H1 (cell line): ENCODE measurements at regions not wholly inside any gene's neighbourhood (a gene's known extent, or its start where the extent isn't known, plus 50 kb on each side); places are given as distances from the start of the nearest gene placed in this dataset.

Source experiments
- CTCF ChIA-PET: fragments of 300-600 bp; sonication (Branson Sonifier 250); formaldehyde crosslinking; loops from one replicate; lab custom pipeline; 2021; ENCODE audit not compliant: partially characterized antibody; lab: Charles Lee
- POLR2A ChIA-PET: fragments of 300-600 bp; sonication (Branson Sonifier 250); formaldehyde crosslinking; loops from one replicate; lab custom pipeline; 2021; ENCODE audit warnings: inconsistent platforms; ENCODE audit not compliant: partially characterized antibody; lab: Charles Lee
- DNase-seq, 2 experiments: peaks; one replicate each; pipeline versions ENCODE4 v3.0.0 to v3.0.0-alpha.2; 2010 to 2022; ENCODE audit warnings: low spot score in 2 of 2, low read depth in 1 of 2, mixed read lengths in 1 of 2
- FAIRE-seq: peaks from 2 replicates; lab custom pipeline; 2011; peaks lifted over from hg19 to GRCh38; lab: Jason Lieb, UNC
- H2AFZ ChIP-seq: 2 replicates; pipeline ENCODE4 v1.8.1; 2012; ENCODE audit warnings: low read length, inconsistent platforms
- H2AK5ac ChIP-seq: 2 replicates; pipeline ENCODE4 v1.6.1; 2013; ENCODE audit warnings: low read depth, low read length
- H2BK120ac ChIP-seq: replicated peaks from 2 replicates; pipeline ENCODE3; 2013; ENCODE audit warnings: low read depth, low read length, inconsistent platforms
- H2BK12ac ChIP-seq: 2 replicates; pipeline ENCODE4 v1.6.1; 2013; ENCODE audit warnings: low read depth, low read length
- H2BK15ac ChIP-seq: 2 replicates; pipeline ENCODE4 v1.6.1; 2013; ENCODE audit warnings: low read length
- H2BK20ac ChIP-seq: 2 replicates; pipeline ENCODE4 v1.6.1; 2013; ENCODE audit warnings: low read length
- H2BK5ac ChIP-seq: 2 replicates; pipeline ENCODE4 v1.6.1; 2013; ENCODE audit warnings: low read depth, low read length
- H3K14ac ChIP-seq: 2 replicates; pipeline ENCODE4 v1.6.1; 2013; ENCODE audit warnings: inconsistent platforms; ENCODE audit not compliant: insufficient read length
- H3K18ac ChIP-seq: 2 replicates; pipeline ENCODE4 v1.6.1; 2013; ENCODE audit warnings: low read length; ENCODE audit errors: extremely low read depth
- H3K23ac ChIP-seq: 2 replicates; pipeline ENCODE4 v1.6.1; 2013; ENCODE audit warnings: inconsistent platforms; ENCODE audit not compliant: insufficient read length
- H3K23me2 ChIP-seq: 2 replicates; pipeline ENCODE4 v1.6.1; 2013; ENCODE audit warnings: low read depth, low read length
- H3K27ac ChIP-seq: 2 replicates; pipeline ENCODE4 v1.6.1; 2011; ENCODE audit warnings: low read depth, low read length, inconsistent platforms
- H3K27me3 ChIP-seq, 4 experiments: replicated peaks in 1 of 4; 1 replicate in 1 of 4; 2 replicates in 3 of 4; pipeline versions ENCODE4 v1.6.1 to v1.8.1; 2011 to 2013; ENCODE audit warnings: low read length in 3 of 4, mild to moderate bottlenecking in 3 of 4, inconsistent platforms in 2 of 4, mixed read lengths in 2 of 4, moderate library complexity in 1 of 4; ENCODE audit not compliant: control insufficient read depth in 3 of 4, insufficient read depth in 3 of 4; ENCODE audit errors: extremely low read depth in 1 of 4
- H3K36me3 ChIP-seq, 4 experiments: 2 replicates each; pipeline versions ENCODE4 v1.6.1 to v1.8.1; 2011 to 2013; ENCODE audit warnings: mild to moderate bottlenecking in 4 of 4, low read length in 3 of 4, moderate library complexity in 2 of 4, control low read depth in 1 of 4, inconsistent platforms in 1 of 4; ENCODE audit not compliant: insufficient read depth in 4 of 4, control insufficient read depth in 2 of 4
- H3K4ac ChIP-seq: replicated peaks from 2 replicates; pipeline ENCODE3; 2013; ENCODE audit warnings: low read length, low read depth, mixed read lengths, inconsistent platforms; ENCODE audit not compliant: insufficient read length
- H3K4me1 ChIP-seq, 4 experiments: replicated peaks in 1 of 4; 1 replicate in 1 of 4; 2 replicates in 3 of 4; pipeline versions ENCODE4 v1.6.1 to v1.8.1; 2011 to 2013; ENCODE audit warnings: low read length in 3 of 4, inconsistent platforms in 2 of 4, mixed read lengths in 1 of 4; ENCODE audit not compliant: insufficient read depth in 4 of 4, control insufficient read depth in 3 of 4
- H3K4me2 ChIP-seq, 2 experiments: 2 replicates each; pipeline versions ENCODE4 v1.6.1 to v1.8.1; 2011 to 2013; ENCODE audit warnings: low read depth in 2 of 2, low read length in 2 of 2, control low read depth in 1 of 2, inconsistent platforms in 1 of 2, mild to moderate bottlenecking in 1 of 2; ENCODE audit not compliant: insufficient read depth in 1 of 2
- H3K4me3 ChIP-seq, 4 experiments: fragments of 200-600, 300-600 bp in 1 of 4; sonication (generic), shearing (Covaris generic), sonication (Bioruptor Twin) in 1 of 4; 2 replicates each; pipeline versions ENCODE4 v1.5.1 to v1.8.1; 2011 to 2016; ENCODE audit warnings: low read length in 4 of 4, low read depth in 3 of 4, control low read depth in 2 of 4, inconsistent platforms in 2 of 4, mild to moderate bottlenecking in 2 of 4, mixed read lengths in 1 of 4, moderate library complexity in 1 of 4; ENCODE audit not compliant: insufficient read depth in 2 of 4; ENCODE audit errors: extremely low read depth in 1 of 4
- H3K56ac ChIP-seq: replicated peaks from 2 replicates; pipeline ENCODE3; 2013; ENCODE audit warnings: low read depth, mild to moderate bottlenecking, mixed read lengths, low read length, inconsistent platforms; ENCODE audit not compliant: insufficient read length
- H3K79me1 ChIP-seq: 2 replicates; pipeline ENCODE4 v1.6.1; 2013; ENCODE audit warnings: low read depth, low read length, control low read depth
- H3K79me2 ChIP-seq, 2 experiments: 2 replicates each; pipeline versions ENCODE4 v1.6.1 to v1.8.1; 2012 to 2013; ENCODE audit warnings: low read length in 2 of 2, mild to moderate bottlenecking in 2 of 2, inconsistent platforms in 1 of 2; ENCODE audit not compliant: insufficient read depth in 2 of 2, control insufficient read depth in 1 of 2
- H3K9ac ChIP-seq, 4 experiments: replicated peaks in 1 of 4; 1 replicate in 1 of 4; 2 replicates in 3 of 4; pipeline versions ENCODE4 v1.6.1 to v1.8.1; 2011 to 2013; ENCODE audit warnings: low read depth in 3 of 4, low read length in 3 of 4, control low read depth in 2 of 4, mild to moderate bottlenecking in 2 of 4, moderate library complexity in 2 of 4, inconsistent platforms in 1 of 4; ENCODE audit errors: extremely low read depth in 1 of 4
- H3K9me3 ChIP-seq, 2 experiments: 2 replicates each; pipeline versions ENCODE4 v1.6.1 to v1.8.1; 2012 to 2013; ENCODE audit warnings: mild to moderate bottlenecking in 2 of 2, moderate library complexity in 2 of 2, control low read depth in 1 of 2, inconsistent platforms in 1 of 2, low read depth in 1 of 2, low read length in 1 of 2, mixed read lengths in 1 of 2; ENCODE audit not compliant: insufficient read depth in 2 of 2
- H4K20me1 ChIP-seq, 2 experiments: replicated peaks in 1 of 2; 2 replicates each; pipeline versions ENCODE3 to v1.8.1; 2011 to 2013; ENCODE audit warnings: inconsistent platforms in 2 of 2, low read length in 2 of 2, mild to moderate bottlenecking in 1 of 2; ENCODE audit not compliant: insufficient read depth in 2 of 2, control insufficient read depth in 1 of 2
- H4K5ac ChIP-seq: 2 replicates; pipeline ENCODE4 v1.6.1; 2013; ENCODE audit warnings: low read length, low read depth, mixed read lengths, inconsistent platforms; ENCODE audit not compliant: insufficient read length
- H4K8ac ChIP-seq: 2 replicates; pipeline ENCODE4 v1.8.0; 2013; ENCODE audit warnings: mild to moderate bottlenecking, moderate library complexity, low read length, inconsistent platforms; ENCODE audit not compliant: insufficient read depth; ENCODE audit errors: extremely low read depth
- H4K91ac ChIP-seq: replicated peaks from 2 replicates; pipeline ENCODE3; 2013; ENCODE audit warnings: low read length, mixed read lengths, inconsistent platforms; ENCODE audit not compliant: insufficient read length
- EP300 ChIP-seq, 2 experiments: IDR thresholded peaks; 1 replicate in 1 of 2; 2 replicates in 1 of 2; pipeline ENCODE4 v1.6.1; 2011 to 2012; ENCODE audit warnings: low read depth in 2 of 2, low read length in 2 of 2, mild to moderate bottlenecking in 2 of 2, borderline replicate concordance in 1 of 2, inconsistent platforms in 1 of 2, moderate library complexity in 1 of 2
- WGBS, 2 experiments: shearing (Covaris generic) in 1 of 2; methylation state at CpG; one replicate each; pipeline versions ENCODE4 v1.1.6 to v1.1.7; 2013 to 2015; ENCODE audit warnings: low lambda C conversion rate in 2 of 2, mixed read lengths in 2 of 2, inconsistent platforms in 1 of 2, low coverage in 1 of 2, missing lambda C conversion rate in 1 of 2; ENCODE audit not compliant: insufficient replicate concordance in 2 of 2, insufficient coverage in 1 of 2, insufficient read length in 1 of 2; ENCODE audit errors: extremely low coverage in 1 of 2, missing lambda C conversion rate in 1 of 2; 5-methylcytosine and 5-hydroxymethylcytosine counted together

GRCh38 chr11:38491986-38492385, 1894.0 kb upstream of the RAG2 start:
- Histone ChIP-seq H2BK20ac (no peak overlapping the region), H2AFZ (no peak overlapping the region), H3K27me3 (no peaks in the 10 kb centered on the region)

More at GRCh38 chr11:38491986-38492385, 1894.0 kb upstream of the RAG2 start:
- Histone ChIP-seq H3K23me2 (no peaks in the 10 kb centered on the region; the same call in 1 of the 2 replicates), H3K79me2 (no peaks in the 10 kb centered on the region), H4K91ac (no peak overlapping the region), H2BK120ac (no peak overlapping the region), H3K14ac (no peak overlapping the region), H3K4me1 (no peaks in the 10 kb centered on the region), H3K4ac (no peak overlapping the region), H3K56ac (no peak overlapping the region), H3K9ac (no peak overlapping the region), H3K4me2 (no peak overlapping the region), H3K9me3 (no peaks in the 10 kb centered on the region), H2AK5ac (no peak overlapping the region), H2BK15ac (no peak overlapping the region), H3K79me1 (no peaks in the 10 kb centered on the region), H4K8ac (no peak overlapping the region), H4K5ac (no peak overlapping the region), H3K23ac (no peak overlapping the region)
- CTCF ChIA-PET, result no interaction called here
- POLR2A ChIA-PET, result no interaction called here
- DNase-seq, result no peak
- TF ChIP-seq EP300 (IDR thresholded peaks at IDR 0.05; ENCODE audit: borderline replicate concordance in 1 of 2, low read depth in 2 of 2, low read length in 2 of 2), result no peak
- TF ChIP-seq, all 59 proteins: peak for 0
- 81% methylated on average over 2 of the region's 2 CpGs; no CpG with 5 or more reads in 1 of the 2 experiments for WGBS, 2 experiments
- no peak for FAIRE-seq
- no peak overlapping the region for H3K4me3 ChIP-seq
- no peaks in the 10 kb centered on the region for H4K20me1 ChIP-seq
- H2BK5ac ChIP-seq, result no peak overlapping the region
- no peak overlapping the region for H2BK12ac ChIP-seq
- H3K36me3 ChIP-seq, result no peaks in the 10 kb centered on the region
- no peak overlapping the region for H3K27ac ChIP-seq
- H3K18ac ChIP-seq, result no peak overlapping the region
